ENCODE measurements at regions not wholly inside any gene's neighbourhood (a gene's known extent, or its start where the extent isn't known, plus 50 kb on each side); places are given as distances from the start of the nearest gene placed in this dataset.

DNA sequence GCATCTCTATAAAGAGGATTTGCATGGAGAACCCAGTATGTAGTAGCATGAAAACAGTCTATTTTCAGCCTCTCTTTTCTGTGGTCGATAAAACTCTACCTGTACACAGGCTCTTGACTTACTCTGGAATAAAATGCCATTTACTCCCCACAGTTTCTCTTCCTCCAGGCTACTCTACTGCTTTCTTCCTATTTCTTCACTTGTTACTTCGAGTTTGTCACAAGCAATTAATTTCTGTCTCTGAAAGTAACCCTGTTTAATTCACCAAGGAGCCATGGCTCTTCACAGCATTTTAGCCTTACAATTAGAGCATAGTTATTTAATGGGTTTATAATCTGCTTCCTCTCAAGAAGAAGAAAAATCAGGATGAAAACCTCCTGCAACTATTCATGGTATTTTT is 472.9 kb upstream of the PRKX start:
- Mint-ChIP-seq H3K36me3 (ENCODE audit: low read depth) (no peaks in the 10 kb centered on the region), H3K27me3 (ENCODE audit: insufficient read depth) (no peaks in the 10 kb centered on the region), H3K27ac (no peak overlapping the region), H3K4me1 (peaks cover 14% of the 10 kb centered on the region), H3K4me3 (no peak overlapping the region), H3K9me3 (peaks cover 12% of the 10 kb centered on the region)
- no peak overlapping the region for H3K4me3 ChIP-seq (ENCODE audit: low read length)
- no peak overlapping the region for H3K27ac ChIP-seq (ENCODE audit: low read depth, low read length)
- WGBS, 2 experiments (ENCODE audit: insufficient coverage in 1 of 2, insufficient read length in 1 of 2): 90% methylated on average over 2 of the region's 2 CpGs; no CpG with 5 or more reads in 1 of the 2 experiments
- H3K9me3 ChIP-seq (ENCODE audit: control insufficient read depth, low read length): no peaks in the 10 kb centered on the region
- H3K9ac ChIP-seq (ENCODE audit: extremely low read depth, low read length, poor library complexity, severe bottlenecking): no peak overlapping the region
- no peaks in the 10 kb centered on the region for H3K27me3 ChIP-seq (ENCODE audit: control insufficient read depth, insufficient read depth, low read length, poor library complexity, severe bottlenecking)
- no peak for DNase-seq
- no peak for TF ChIP-seq CTCF (conservative IDR thresholded peaks at IDR 0.05)
- H3K36me3 ChIP-seq (ENCODE audit: control insufficient read depth, insufficient read depth, low read length): no peaks in the 10 kb centered on the region
- no peaks in the 10 kb centered on the region for H3K4me1 ChIP-seq (ENCODE audit: control insufficient read depth, insufficient read depth, low read length)

DNA sequence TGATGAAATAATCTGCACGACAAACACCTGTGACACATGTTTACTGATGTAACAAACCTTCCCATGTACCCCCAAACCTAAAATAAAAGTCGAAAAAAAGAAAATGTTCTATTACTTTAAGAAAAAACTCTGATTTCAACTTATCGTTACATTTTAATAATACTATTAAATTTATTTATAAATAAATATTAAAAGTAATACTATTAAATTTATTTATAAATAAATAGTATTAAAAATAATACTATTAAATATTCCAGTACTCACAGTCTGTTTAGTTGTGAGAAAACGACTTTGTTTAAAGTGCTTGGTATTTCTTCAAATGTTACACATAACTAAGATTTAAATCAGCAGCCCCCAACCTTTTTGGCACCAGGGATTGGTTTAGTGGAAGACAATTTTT is 471.6 kb upstream of the PRKX start:
- Mint-ChIP-seq H3K4me1 (peaks cover 14% of the 10 kb centered on the region), H3K27ac (no peak overlapping the region), H3K36me3 (ENCODE audit: low read depth) (no peaks in the 10 kb centered on the region), H3K4me3 (no peak overlapping the region), H3K27me3 (ENCODE audit: insufficient read depth) (no peaks in the 10 kb centered on the region), H3K9me3 (peaks cover 12% of the 10 kb centered on the region)
- no peaks in the 10 kb centered on the region for H3K4me1 ChIP-seq (ENCODE audit: control insufficient read depth, insufficient read depth, low read length)
- no peak for DNase-seq
- H3K4me3 ChIP-seq (ENCODE audit: low read length): no peak overlapping the region
- TF ChIP-seq CTCF (conservative IDR thresholded peaks at IDR 0.05): no peak
- H3K27ac ChIP-seq (ENCODE audit: low read depth, low read length): no peak overlapping the region
- H3K9ac ChIP-seq (ENCODE audit: extremely low read depth, low read length, poor library complexity, severe bottlenecking): no peak overlapping the region
- no peaks in the 10 kb centered on the region for H3K9me3 ChIP-seq (ENCODE audit: control insufficient read depth, low read length)
- H3K27me3 ChIP-seq (ENCODE audit: control insufficient read depth, insufficient read depth, low read length, poor library complexity, severe bottlenecking): no peaks in the 10 kb centered on the region
- H3K36me3 ChIP-seq (ENCODE audit: control insufficient read depth, insufficient read depth, low read length): no peaks in the 10 kb centered on the region
- no CpG with 5 or more reads among the region's 4 CpGs for WGBS, 2 experiments (ENCODE audit: insufficient coverage in 1 of 2, insufficient read length in 1 of 2)

DNA sequence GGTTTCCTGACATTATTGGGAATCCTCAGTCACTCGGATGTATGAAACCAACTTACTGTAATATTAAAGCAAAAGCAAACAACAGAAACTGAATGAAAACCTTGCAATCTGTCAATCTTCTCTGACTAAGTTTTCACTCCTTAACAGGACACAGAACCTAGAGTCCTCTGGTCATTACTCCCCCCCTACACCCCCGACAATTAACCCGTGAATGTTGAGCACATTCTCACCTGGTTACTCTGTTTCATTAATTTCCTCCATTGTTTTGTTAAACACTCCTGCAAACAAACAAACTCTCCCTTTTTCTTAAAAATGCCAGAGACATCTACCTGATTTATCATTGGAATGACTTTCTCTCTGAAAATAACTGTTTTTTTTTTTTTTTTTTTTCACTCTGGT is 469.0 kb upstream of the PRKX start:
- no peak overlapping the region for H3K4me3 Mint-ChIP-seq
- Histone ChIP-seq H3K4me1 (ENCODE audit: control insufficient read depth, insufficient read depth, low read length) (no peaks in the 10 kb centered on the region), H3K27me3 (ENCODE audit: control insufficient read depth, insufficient read depth, low read length, poor library complexity, severe bottlenecking) (no peaks in the 10 kb centered on the region), H3K9ac (ENCODE audit: extremely low read depth, low read length, poor library complexity, severe bottlenecking) (no peak overlapping the region), H3K36me3 (ENCODE audit: control insufficient read depth, insufficient read depth, low read length) (no peaks in the 10 kb centered on the region), H3K9me3 (ENCODE audit: control insufficient read depth, low read length) (no peaks in the 10 kb centered on the region), H3K27ac (ENCODE audit: low read depth, low read length) (peak overlapping the region; percentile 38), H3K4me3 (ENCODE audit: low read length) (no peak overlapping the region)
- WGBS, 2 experiments (ENCODE audit: insufficient coverage in 1 of 2, insufficient read length in 1 of 2): 57 to 60% methylated on average over 1 to 3 of the region's 3 CpGs
- H3K27me3 Mint-ChIP-seq (ENCODE audit: insufficient read depth): no peaks in the 10 kb centered on the region
- no peak for TF ChIP-seq CTCF (conservative IDR thresholded peaks at IDR 0.05)
- H3K27ac Mint-ChIP-seq: peak overlapping the region; percentile 98
- peaks cover 21% of the 10 kb centered on the region for H3K4me1 Mint-ChIP-seq
- peaks cover 12% of the 10 kb centered on the region for H3K9me3 Mint-ChIP-seq
- no peaks in the 10 kb centered on the region for H3K36me3 Mint-ChIP-seq (ENCODE audit: low read depth)
- DNase-seq: peak; percentile 64
